Stimulated activated CD4-positive, alpha-beta T cell treated with anti-CD3 and anti-CD28 coated beads, Interleukin-15, amount 100 ng/mL, for 1 hour (primary cell): ENCODE measurements at regions not wholly inside any gene's neighbourhood (a gene's known extent, or its start where the extent isn't known, plus 50 kb on each side); places are given as distances from the start of the nearest gene placed in this dataset.

Experiments used
- DNase-seq, 2 donors: peaks; one replicate each; pipeline ENCODE4 v3.0.0-alpha.2; 2020; ENCODE audit warnings: low read depth in 1 of 2, low spot score in 1 of 2

- no peak for DNase-seq
Observed at GRCh38 chr2:217722883-217723472, 279.8 kb downstream of the TNS1 start.

- DNase-seq: no peak
Observed at GRCh38 chr2:217717646-217718045, 285.1 kb downstream of the TNS1 start.

GRCh38 chr2:217715484-217715883, 287.3 kb downstream of the TNS1 start:
- DNase-seq: no peak

GRCh38 chr2:217714287-217714751, 288.5 kb downstream of the TNS1 start:
- no peak for DNase-seq

GRCh38 chr2:217713395-217714286, 289.2 kb downstream of the TNS1 start:
- peak; percentile 32 to 59 for DNase-seq

DNA sequence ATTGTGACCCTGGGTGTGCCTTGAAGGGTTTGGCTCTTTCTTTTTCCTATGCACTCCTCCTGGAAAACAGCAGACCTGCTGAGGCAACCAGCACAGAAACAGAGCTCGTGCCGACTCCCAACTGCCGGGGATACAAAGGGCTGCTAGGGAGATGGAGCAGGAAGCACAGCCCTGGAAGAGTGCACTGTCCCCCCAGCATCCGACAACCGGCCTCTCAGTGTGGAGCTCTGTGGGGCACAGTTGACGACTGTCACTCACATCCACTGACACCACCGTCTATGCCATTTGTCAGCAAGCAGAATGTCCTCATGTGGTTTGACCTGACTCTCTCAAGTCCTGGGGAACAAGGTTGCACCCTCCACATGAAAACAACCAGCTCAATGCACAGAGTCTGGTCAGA, 290.4 kb downstream of the TNS1 start:
- DNase-seq: no peak

DNA sequence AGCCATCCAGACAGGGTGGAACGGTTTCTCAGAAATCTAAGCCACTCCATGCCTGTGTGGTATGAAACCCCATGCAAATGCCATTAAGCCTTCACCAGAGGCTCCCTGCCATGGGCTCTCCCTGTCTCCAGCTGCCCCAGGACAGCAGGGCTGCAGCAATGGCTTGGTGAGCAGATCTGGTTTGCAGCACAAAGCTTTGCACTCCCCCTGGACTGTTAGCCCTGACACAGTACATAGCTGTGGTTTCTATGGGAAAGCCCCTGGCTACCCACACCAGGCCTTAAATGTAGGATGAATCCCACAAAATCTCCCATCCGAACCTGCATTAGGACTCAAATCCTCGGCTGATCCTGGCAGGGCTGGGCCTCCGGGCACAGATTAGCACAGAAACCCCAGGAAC, 291.6 kb downstream of the TNS1 start:
- no peak for DNase-seq

DNA sequence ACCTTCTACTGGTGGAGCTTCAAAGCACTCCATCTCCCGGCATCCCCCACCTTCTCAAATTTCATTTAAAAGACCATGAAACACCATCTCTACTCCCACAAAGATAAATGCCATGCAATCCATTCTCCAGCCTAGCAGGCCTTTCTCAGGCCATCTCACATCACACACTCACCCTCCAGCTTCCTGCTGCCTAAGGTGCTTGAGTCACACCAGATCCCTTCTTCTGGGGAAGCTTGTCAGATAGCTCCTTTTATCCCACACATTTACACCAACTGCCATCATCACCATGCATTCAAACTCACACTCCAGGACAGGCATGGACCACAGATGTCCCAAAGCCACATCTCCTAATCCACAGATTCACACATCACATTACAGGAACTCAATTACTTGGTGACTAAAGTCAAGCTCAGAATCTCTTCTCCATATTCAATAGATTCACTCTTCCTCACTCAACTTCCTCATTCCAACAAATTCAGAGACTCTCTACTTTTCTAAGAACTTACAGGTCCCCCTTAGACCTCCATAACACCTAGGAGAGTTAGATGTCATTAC, 292.5 kb downstream of the TNS1 start:
- DNase-seq: no peak

GRCh38 chr2:217709478-217710210, 293.2 kb downstream of the TNS1 start:
- DNase-seq: no peak

GRCh38 chr2:217707131-217707611, 295.6 kb downstream of the TNS1 start:
- no peak for DNase-seq

DNA sequence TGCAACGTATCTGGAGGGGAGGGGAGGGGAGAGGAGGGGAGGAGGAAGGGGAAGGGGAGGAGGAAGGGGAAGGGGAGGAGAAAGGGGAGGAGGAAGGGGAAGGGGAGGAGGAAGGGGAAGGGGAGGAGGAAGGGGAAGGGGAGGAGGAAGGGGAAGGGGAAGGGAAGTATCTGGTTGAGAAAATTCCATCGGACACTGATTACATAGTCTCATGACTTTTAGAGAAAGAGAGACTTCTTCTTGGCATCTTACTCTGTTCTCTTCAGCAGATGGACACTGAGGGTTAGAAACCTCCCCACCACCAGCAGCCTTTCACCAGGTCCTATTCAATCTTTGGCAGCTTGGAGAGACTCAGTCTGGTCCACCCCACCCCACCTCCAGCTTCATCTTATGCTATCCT, 296.3 kb downstream of the TNS1 start:
- DNase-seq: no peak

DNA sequence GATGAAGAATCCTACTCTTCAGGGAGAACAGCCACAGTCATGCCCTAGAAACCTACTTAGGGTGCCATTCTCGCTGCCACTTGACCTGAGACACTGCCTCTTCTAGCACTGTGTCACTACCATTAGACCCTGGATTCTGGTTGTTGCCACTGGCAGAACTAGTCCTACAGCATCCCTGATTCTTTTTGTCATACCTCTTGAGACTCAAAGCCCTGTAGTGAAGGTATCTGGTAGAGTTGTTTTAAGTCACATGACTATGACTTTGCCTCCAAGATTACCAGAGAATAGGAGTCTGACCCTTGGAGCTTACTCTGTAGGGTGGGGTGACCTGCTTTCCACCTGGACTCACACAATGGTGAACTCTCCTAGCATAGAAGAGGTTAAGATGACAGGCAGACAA, 296.7 kb downstream of the TNS1 start:
- no peak for DNase-seq

- DNase-seq: no peak
Observed at GRCh38 chr2:217705461-217705860, 297.3 kb downstream of the TNS1 start.

- no peak for DNase-seq
Observed at GRCh38 chr2:217703999-217704398, 298.8 kb downstream of the TNS1 start.

DNA sequence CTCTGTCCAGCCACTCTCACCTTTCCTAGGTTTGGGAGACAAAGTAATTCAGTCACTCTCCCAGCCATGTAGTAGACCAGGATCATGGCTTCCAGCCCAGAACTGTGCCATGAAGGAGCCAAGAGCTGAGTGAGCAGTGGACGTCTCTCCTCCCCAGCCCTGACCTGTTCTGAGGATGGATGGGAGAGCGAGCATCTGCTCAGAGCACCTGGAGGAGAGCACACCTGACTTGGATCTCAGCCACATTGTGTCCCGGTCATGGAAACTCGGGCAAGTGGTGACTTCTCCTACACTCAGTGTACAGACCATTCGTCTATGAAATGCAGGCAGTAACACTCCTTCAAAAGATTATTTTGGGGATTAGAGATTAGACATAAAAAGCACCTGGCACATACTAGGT, 299.7 kb downstream of the TNS1 start:
- DNase-seq: no peak

DNA sequence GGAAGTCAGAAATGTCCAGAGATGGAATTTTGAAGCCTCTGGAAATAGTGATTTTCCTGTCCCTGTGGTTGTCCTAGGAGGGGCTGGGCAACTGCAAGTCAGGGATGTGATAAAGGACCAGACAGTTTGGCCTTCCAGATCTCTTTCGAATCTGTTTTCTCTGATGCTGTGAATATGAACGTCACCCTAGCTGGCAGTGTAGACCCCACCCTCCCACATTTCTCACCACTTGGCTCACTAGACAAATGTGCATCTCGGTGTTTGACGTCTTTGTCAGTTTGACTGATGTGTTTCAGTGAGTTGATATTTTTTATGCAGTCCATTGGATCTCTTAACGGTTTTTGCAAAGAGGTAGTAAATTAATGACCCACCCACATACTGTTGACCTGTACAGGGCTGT, 301.2 kb downstream of the TNS1 start:
- no peak for DNase-seq

DNA sequence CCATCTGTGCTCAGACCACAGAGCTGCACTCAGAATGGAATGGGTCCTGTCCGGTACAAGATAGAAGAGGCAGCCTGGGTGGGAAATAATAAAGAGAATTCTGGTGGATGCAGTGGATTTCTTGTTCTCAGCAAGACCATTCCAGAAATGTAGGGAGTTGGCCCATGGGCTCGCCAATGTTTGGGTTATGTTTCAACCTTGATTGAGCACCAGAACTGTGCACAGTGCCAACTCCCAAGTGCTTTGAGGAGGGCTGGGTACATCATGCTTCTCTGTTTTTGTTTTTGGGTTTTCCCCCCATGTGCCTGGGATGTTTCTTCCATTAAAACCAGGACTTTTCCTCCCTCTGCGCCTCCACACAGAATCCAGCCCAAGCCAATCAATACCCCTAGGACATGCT, 304.1 kb downstream of the TNS1 start:
- DNase-seq: no peak

- no peak for DNase-seq
Observed at GRCh38 chr2:217695033-217695520, 307.7 kb downstream of the TNS1 start.

GRCh38 chr2:217694291-217694690, 308.5 kb downstream of the TNS1 start:
- DNase-seq: no peak

DNA sequence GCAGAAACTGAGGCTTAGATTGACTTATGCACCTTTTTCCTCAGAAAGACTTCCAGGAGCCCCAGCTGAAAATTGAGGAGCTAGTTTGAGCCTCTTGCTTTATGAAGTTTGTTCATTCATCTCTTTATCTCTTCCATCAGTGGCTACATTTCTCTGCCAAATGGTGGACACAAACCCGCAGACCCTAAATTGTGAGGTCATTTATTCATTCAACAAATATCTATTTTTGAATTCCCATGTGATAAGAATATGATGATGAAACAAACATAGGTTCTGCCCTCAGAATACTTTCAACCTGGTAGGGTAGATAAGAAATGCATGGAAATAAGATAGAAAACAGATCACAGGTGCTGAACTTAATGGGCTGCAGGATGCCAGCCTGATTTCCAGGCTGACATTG, 309.4 kb downstream of the TNS1 start:
- no peak for DNase-seq

- DNase-seq: no peak
Observed at GRCh38 chr2:217691920-217692666, 310.7 kb downstream of the TNS1 start.
